HG03432 (cell line): ENCODE measurements at regions not wholly inside any gene's neighbourhood (a gene's known extent, or its start where the extent isn't known, plus 50 kb on each side); places are given as distances from the start of the nearest gene placed in this dataset.

Experiments used
- ATAC-seq: cut with Tn5 transposase; IDR thresholded peaks from one replicate; pipeline ENCODE4 v1.9.1; 2021; ENCODE audit warnings: mild to moderate bottlenecking, moderate library complexity; ENCODE audit not compliant: unreplicated experiment

GRCh38 chr2:64361151-64361938 lies 92.6 kb upstream of the LGALSL start:
- no peak for ATAC-seq

DNA sequence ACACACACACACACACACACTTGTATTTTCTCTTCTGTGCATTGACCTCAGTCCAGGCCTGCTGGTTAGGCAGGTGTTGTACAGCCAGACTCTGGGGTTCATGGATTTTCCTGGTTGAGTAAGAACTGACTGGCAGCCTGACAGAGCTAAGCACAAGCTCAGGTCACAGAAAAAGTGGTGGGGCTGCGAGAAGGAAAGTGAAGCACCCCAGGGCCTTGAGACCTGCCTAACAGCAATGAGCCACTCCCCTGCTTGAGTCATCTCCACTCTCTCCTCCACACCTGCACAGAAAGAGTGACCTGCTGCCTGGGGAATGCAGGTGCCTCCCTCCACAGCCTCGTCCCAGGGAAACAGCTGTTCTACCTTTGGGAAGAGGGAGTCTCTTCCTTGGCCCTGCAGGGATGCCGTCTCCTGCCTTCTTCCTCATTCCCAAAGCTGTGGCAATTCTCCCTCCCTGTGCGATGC lies 91.4 kb upstream of the LGALSL start:
- no peak for ATAC-seq

DNA sequence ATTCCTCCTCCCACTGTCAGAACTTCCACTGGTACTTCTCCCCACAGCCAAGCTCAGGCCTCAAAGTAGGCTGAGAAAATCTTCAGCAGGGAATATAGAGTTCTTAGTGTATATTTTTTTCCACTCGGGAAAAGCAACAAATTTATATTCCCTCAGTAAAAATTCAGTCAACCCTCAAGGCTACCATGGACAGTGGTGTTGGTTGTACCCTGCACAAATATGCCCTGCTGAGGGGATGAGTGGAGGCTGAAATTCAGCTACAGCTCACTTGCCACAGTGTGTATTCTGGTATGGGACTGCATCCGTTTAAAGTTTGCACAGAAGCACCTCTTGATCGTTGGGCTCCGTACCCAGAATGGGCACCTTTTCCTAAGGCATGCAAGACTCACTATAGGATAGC lies 90.8 kb upstream of the LGALSL start:
- no peak for ATAC-seq

DNA sequence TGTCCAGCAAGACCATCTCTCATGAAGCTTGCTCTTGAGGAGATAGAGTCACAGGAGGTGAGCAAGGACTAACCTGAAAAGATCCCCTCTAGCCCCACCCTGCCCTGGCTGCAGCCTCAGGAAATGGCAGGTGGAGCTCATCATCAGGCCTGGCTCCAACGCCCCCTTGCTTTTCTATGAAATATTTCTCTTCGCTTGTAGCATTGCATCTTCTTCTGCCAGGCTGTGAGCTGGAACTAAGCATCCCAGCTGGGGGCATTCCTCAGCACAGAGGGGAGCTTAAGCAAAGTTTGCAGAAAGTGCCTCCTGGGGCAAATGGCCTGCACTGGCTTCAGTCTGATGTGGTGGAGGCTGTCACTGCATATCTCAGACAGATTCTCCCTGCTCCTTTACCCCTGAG lies 90.1 kb upstream of the LGALSL start:
- ATAC-seq, result no peak

- no peak for ATAC-seq
These were observed 86.3 kb upstream of the LGALSL start for GRCh38 chr2:64367444-64368232.

- ATAC-seq, result no peak
These were observed 84.3 kb upstream of the LGALSL start for GRCh38 chr2:64369706-64370105.

DNA sequence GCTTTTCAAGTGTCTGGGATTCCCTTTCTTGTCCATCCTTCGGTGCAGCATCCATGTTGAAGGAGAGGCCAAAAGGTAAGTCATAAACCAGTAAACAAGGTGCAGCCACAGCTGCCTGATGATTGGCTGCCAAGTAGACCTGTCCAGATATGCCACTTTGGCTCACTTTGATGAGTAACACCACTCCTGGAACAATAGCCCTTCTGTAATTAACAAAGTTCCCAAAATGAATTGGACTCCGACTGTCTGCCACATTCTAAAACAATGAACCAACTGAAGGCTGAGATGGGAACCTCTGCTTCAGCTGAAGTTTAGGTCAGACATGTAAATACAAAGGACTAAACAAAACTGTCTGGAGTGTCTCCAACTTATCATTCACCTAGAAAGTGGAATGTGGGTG lies 82.2 kb upstream of the LGALSL start:
- ATAC-seq, result no peak

DNA sequence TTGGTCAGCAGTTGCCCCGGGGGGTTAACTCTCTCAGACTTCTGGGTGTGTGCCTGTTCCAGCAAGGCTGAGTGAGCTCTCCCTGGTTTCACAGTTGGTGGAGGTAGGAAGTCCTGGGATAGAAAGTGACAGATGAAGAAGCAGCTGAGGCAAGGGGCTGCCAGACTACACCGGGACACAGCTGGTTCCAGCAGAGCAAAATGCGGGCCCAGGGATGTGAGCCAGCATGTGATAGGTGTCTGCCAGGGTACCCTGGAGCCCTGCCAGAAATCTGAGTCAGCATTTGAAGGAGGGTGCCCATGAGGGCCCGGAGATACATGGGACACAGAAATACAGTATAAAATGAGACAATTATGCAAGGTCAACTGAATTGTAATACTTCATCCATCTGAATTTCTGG lies 79.3 kb upstream of the LGALSL start:
- no peak for ATAC-seq

DNA sequence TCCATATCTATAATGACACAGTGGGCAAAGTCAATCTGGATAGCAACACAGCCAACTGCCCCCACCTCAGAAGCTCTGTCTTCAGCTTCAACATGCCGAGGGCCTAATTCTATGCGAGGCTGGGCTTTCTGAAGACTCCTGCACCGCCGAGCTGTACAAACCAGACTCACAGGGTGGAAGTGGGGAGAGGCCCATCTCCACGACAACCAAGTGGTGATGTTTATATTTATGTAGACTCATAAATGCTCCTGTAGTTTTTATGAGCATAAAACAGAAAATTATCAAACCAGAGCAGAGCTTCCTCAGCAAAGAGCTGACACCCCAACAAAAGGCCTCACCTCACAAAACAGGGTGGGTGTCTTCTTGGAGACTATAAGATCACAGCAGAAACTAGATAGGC lies 77.0 kb upstream of the LGALSL start:
- ATAC-seq, result no peak

GRCh38 chr2:64379186-64379585 lies 74.8 kb upstream of the LGALSL start:
- ATAC-seq, result no peak

- ATAC-seq, result no peak
These were observed 73.0 kb upstream of the LGALSL start for GRCh38 chr2:64380853-64381527.

- no peak for ATAC-seq
These were observed 70.9 kb upstream of the LGALSL start for GRCh38 chr2:64383016-64383591.

DNA sequence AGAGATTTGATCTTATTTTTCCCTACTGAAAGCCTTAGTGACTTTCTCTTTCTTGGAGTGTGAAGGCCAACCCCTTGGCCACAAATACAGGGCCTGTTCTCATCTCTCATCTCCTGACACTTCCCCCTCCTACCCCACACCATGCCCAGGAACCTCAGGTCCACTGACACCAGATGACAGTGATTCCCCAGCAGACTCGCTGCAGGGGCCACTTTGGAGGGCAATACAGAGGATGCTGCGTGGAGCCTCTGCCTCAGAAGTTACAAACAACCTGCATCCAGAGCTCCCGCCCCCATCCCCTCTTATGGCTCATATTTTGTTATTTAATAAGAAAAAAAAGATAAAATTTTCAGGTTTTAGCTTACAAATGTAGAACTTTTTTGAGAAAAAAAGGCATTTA lies 70.1 kb upstream of the LGALSL start:
- ATAC-seq, result no peak

GRCh38 chr2:64386676-64387075 lies 67.3 kb upstream of the LGALSL start:
- ATAC-seq, result no peak

GRCh38 chr2:64390586-64390985 lies 63.4 kb upstream of the LGALSL start:
- no peak for ATAC-seq

- ATAC-seq, result no peak
These were observed 62.5 kb upstream of the LGALSL start for GRCh38 chr2:64391424-64391823.

GRCh38 chr2:64391940-64392339 lies 62.0 kb upstream of the LGALSL start:
- ATAC-seq, result no peak

DNA sequence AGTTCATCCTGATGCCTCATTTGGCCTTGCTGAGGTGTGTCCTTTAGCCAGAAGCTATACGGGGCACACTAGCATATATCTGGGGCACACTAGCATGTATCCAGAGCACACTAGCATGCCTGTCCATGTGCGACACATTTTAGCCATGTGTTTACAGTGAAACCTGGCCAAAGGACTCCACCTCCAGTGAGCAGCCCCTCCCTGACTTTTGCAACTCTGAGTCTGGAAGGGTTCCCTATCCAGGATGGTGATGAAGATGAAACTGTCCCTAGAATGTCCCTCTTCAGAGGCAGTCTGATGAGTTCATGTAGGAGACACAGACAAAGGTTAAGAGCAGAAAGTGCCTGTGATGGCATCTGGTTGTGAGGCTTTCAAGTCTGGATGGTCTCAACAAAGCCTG lies 61.4 kb upstream of the LGALSL start:
- no peak for ATAC-seq

DNA sequence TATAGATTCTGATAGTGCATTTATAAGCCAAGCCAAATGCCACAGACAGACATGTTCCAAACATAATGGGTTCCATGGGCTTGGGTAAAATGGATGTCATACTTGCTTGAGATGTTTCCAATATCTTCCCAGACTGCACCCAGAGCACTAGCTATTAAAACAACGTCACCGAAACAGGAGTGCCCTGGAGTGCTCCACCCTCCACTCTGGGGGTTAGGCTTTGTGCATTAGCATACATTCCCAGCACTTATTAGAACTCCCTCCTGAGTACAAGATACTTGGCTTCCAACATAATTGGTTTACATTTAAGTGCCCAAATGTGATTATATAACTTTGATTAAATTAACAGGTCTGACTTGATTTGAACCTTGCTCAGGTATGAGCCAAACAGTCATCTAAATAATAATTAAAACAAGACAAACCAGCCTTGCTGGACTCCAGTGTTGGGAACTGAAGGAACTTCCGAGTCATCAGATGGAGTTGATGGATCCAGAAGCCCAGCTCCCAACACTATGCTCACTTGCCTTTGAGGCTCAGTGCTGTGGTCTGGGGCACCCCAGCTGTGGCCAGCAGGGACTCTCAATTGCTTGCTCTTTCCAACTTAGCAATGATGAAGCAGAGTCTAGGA lies 60.5 kb upstream of the LGALSL start:
- ATAC-seq, result no peak

DNA sequence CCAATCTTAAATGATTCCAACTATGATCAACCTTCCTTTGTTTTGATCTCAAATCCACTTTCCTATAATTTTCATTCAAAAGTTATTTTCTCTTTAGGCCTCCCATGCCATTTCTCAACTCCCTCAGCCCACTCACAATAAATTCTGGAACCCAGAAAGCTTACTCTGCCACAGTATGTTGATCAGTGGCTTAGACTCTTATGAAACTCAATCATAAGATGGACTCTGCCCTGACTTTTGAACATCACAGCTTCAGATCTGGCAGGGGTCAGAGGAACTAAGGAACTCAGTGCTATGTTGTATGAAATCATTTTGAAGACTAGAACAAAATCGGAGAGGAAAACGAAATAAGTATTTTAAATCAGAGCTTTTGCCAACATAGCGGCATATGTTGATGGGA lies 59.8 kb upstream of the LGALSL start:
- ATAC-seq, result no peak

DNA sequence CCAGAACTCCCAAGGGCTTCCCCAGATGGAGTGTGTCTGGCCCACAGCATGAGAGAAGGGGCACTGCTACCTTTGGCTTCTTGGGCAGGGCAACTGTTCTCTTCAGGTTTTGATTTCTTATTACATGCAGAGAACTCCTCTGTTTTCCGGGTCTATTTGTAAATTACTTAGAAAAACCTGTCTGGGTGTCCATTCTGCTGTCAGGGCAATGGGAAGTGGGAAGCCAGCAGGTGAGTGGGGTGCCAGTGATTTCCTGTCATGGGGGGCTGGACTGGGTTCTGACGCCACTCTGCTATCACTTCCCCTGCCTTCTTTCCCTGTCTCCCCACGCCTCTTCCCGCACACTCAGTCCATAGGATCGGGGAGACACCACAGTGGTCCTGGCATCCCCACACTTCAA lies 58.0 kb upstream of the LGALSL start:
- ATAC-seq, result no peak
